NCI-H460 (cell line): ENCODE measurements at regions not wholly inside any gene's neighbourhood (a gene's known extent, or its start where the extent isn't known, plus 50 kb on each side); places are given as distances from the start of the nearest gene placed in this dataset.

Experiments used
- DNase-seq: peaks from one replicate; pipeline ENCODE4 v3.0.0-alpha.2; 2016; ENCODE audit warnings: low read depth; ENCODE audit errors: extremely low read depth

GRCh38 chr9:89764217-89764616 lies 159.4 kb downstream of the GADD45G start:
- no peak for DNase-seq

GRCh38 chr9:89765211-89765946 lies 160.6 kb downstream of the GADD45G start:
- no peak for DNase-seq

GRCh38 chr9:89766991-89767390 lies 162.2 kb downstream of the GADD45G start:
- no peak for DNase-seq

GRCh38 chr9:89768051-89768450 lies 163.2 kb downstream of the GADD45G start:
- DNase-seq, result no peak

- no peak for DNase-seq
Measured at GRCh38 chr9:89768650-89769071, 163.8 kb downstream of the GADD45G start.

GRCh38 chr9:89770531-89771174 lies 165.8 kb downstream of the GADD45G start:
- DNase-seq, result no peak

GRCh38 chr9:89771205-89771604 lies 166.4 kb downstream of the GADD45G start:
- DNase-seq, result no peak

- DNase-seq, result no peak
Measured at GRCh38 chr9:89773170-89773569, 168.4 kb downstream of the GADD45G start.

- no peak for DNase-seq
Measured at GRCh38 chr9:89774858-89775370, 170.1 kb downstream of the GADD45G start.

GRCh38 chr9:89775641-89776040 lies 170.8 kb downstream of the GADD45G start:
- no peak for DNase-seq

GRCh38 chr9:89776795-89777525 lies 172.1 kb downstream of the GADD45G start:
- no peak for DNase-seq

- DNase-seq, result no peak
Measured at GRCh38 chr9:89777544-89777943, 172.7 kb downstream of the GADD45G start.

GRCh38 chr9:89778100-89779090 lies 173.6 kb downstream of the GADD45G start:
- DNase-seq, result no peak

GRCh38 chr9:89779405-89780203 lies 174.8 kb downstream of the GADD45G start:
- no peak for DNase-seq

- no peak for DNase-seq
Measured at GRCh38 chr9:89780959-89781358, 176.1 kb downstream of the GADD45G start.

- DNase-seq, result no peak
Measured at GRCh38 chr9:89781838-89782540, 177.2 kb downstream of the GADD45G start.

GRCh38 chr9:89786655-89787054 lies 181.8 kb downstream of the GADD45G start:
- no peak for DNase-seq

GRCh38 chr9:89787595-89787994 lies 182.8 kb downstream of the GADD45G start:
- no peak for DNase-seq

- DNase-seq, result no peak
Measured at GRCh38 chr9:89788434-89788833, 183.6 kb downstream of the GADD45G start.
